ENCODE measurements at regions not wholly inside any gene's neighbourhood (a gene's known extent, or its start where the extent isn't known, plus 50 kb on each side); places are given as distances from the start of the nearest gene placed in this dataset.

GRCh38 chr5:109567374-109568044 lies 122.2 kb upstream of the MAN2A1 start:
- no peak for TF ChIP-seq CTCF (IDR thresholded peaks at IDR 0.05; ENCODE audit: insufficient read depth, missing control alignments)
- FAIRE-seq (no peak), DNase-seq (ENCODE audit: insufficient read length, low spot score) (no peak)

- no peak for TF ChIP-seq CTCF (IDR thresholded peaks at IDR 0.05; ENCODE audit: insufficient read depth, missing control alignments)
- no peak for DNase-seq (ENCODE audit: insufficient read length, low spot score)
- FAIRE-seq: no peak
These were observed 123.4 kb upstream of the MAN2A1 start for GRCh38 chr5:109566361-109566760.

GRCh38 chr5:109563739-109564138 lies 126.0 kb upstream of the MAN2A1 start:
- DNase-seq (ENCODE audit: insufficient read length, low spot score): no peak
- FAIRE-seq: no peak
- no peak for TF ChIP-seq CTCF (IDR thresholded peaks at IDR 0.05; ENCODE audit: insufficient read depth, missing control alignments)

- FAIRE-seq (no peak), DNase-seq (ENCODE audit: insufficient read length, low spot score) (no peak)
- no peak for TF ChIP-seq CTCF (IDR thresholded peaks at IDR 0.05; ENCODE audit: insufficient read depth, missing control alignments)
These were observed 126.5 kb upstream of the MAN2A1 start for GRCh38 chr5:109563189-109563588.

GRCh38 chr5:109562441-109562840 lies 127.3 kb upstream of the MAN2A1 start:
- FAIRE-seq (no peak), DNase-seq (ENCODE audit: insufficient read length, low spot score) (no peak)
- TF ChIP-seq CTCF (IDR thresholded peaks at IDR 0.05; ENCODE audit: insufficient read depth, missing control alignments): no peak

GRCh38 chr5:109561447-109561846 lies 128.3 kb upstream of the MAN2A1 start:
- no peak for TF ChIP-seq CTCF (IDR thresholded peaks at IDR 0.05; ENCODE audit: insufficient read depth, missing control alignments)
- no peak for FAIRE-seq

GRCh38 chr5:109560554-109560953 lies 129.2 kb upstream of the MAN2A1 start:
- FAIRE-seq (no peak), DNase-seq (ENCODE audit: insufficient read length, low spot score) (no peak)
- no peak for TF ChIP-seq CTCF (IDR thresholded peaks at IDR 0.05; ENCODE audit: insufficient read depth, missing control alignments)

More at GRCh38 chr5:109561447-109561846, 128.3 kb upstream of the MAN2A1 start:
- no peak for DNase-seq (ENCODE audit: insufficient read length, low spot score)

Measured in D721Med (cell line).